Neural crest cell (in vitro differentiated cells): ENCODE measurements at regions not wholly inside any gene's neighbourhood (a gene's known extent, or its start where the extent isn't known, plus 50 kb on each side); places are given as distances from the start of the nearest gene placed in this dataset.
"Not testable (repeated sequence)": the region's sequence is repeated elsewhere in the genome, so short reads cannot be mapped to it uniquely, and the experiment has no call there.

Experiments used
- DNase-seq: peaks from one replicate; pipeline ENCODE4 v3.0.0; 2021; ENCODE audit warnings: low read depth, mixed read lengths, low spot score
- H3K27ac Mint-ChIP-seq: one replicate; pipeline ENCODE4 v1.8.0; 2021; ENCODE audit warnings: mild to moderate bottlenecking, mixed read lengths; ENCODE audit not compliant: unreplicated experiment
- H3K27me3 Mint-ChIP-seq: 2 replicates; pipeline ENCODE4 v1.8.0; 2021; ENCODE audit warnings: low read depth, mild to moderate bottlenecking, mixed read lengths
- H3K36me3 Mint-ChIP-seq: 2 replicates; pipeline ENCODE4 v1.8.0; 2021; ENCODE audit warnings: low read depth, mild to moderate bottlenecking, mixed read lengths
- H3K4me1 Mint-ChIP-seq: 2 replicates; pipeline ENCODE4 v1.8.0; 2021; ENCODE audit warnings: mixed read lengths
- H3K4me3 Mint-ChIP-seq: one replicate; pipeline ENCODE4 v1.8.0; 2021; ENCODE audit warnings: mild to moderate bottlenecking, mixed read lengths
- H3K9me3 Mint-ChIP-seq: 2 replicates; pipeline ENCODE4 v1.8.0; 2021; ENCODE audit warnings: mixed read lengths

DNA sequence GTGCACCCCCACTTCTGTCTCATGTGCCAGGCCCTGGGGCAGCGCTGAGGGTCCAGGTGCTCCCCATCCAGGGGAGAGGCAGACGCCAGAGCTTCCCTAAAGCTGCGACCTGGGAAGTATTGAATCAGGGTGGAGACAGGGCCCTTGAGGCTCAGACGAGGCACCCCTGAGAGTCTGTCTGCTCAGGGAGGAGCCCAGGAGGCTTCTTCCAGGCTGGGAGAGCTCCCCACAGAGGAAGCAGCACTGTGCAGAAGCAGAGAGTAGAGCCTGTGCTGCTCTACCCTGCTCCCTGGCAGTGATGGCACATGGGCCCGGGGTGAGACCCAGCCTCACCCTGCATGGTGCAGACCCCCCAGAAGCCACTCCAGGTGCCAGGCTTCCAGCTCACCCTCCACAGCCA lies 116.3 kb upstream of the MTLN start:
- H3K4me1 Mint-ChIP-seq, H3K27ac Mint-ChIP-seq, H3K36me3 Mint-ChIP-seq, H3K4me3 Mint-ChIP-seq, DNase-seq, H3K27me3 Mint-ChIP-seq, H3K9me3 Mint-ChIP-seq: not testable (repeated sequence)

DNA sequence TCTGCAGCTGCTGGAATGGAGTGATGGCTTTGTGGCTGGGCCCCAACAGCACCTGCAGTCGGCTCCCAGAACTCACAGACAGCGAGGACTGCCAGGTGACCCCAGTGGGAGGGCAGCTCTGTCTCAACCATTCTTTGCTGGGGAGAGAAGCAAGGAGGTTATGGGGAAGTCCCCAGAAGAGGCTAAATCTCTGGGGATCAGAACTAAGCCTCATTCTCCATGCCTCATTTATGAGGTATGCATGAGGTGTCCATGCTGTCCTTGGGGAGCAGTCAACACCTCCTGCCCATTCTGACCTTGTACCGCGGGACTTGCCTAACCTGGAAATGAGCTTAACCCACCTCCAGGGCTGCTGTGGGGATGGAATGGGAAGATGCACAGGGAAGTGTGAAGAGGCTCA lies 111.5 kb upstream of the MTLN start:
- not testable (repeated sequence) for H3K27ac Mint-ChIP-seq, H3K27me3 Mint-ChIP-seq, H3K9me3 Mint-ChIP-seq, H3K4me3 Mint-ChIP-seq, DNase-seq, H3K36me3 Mint-ChIP-seq, H3K4me1 Mint-ChIP-seq

DNA sequence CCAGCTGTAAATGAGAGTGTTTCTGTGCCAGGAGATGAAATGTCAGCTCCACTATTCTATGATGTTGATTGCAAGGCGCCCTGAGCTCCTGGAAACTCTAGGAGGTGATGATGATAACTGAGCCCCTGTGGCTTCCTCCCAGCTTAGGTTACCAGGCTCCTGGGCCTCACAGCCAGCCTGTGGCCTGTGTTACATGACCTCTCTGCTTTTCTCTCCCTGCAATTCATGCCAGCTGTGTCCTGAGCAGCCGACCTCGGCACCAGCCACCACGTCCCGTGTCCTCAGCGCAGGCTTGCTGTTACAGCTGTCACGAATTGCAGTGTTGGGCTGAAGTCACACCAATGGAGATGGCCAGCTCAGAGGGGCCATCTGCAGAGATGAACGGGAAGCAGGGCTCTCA lies 110.2 kb upstream of the MTLN start:
- not testable (repeated sequence) for H3K36me3 Mint-ChIP-seq, H3K27me3 Mint-ChIP-seq, H3K4me1 Mint-ChIP-seq, DNase-seq, H3K27ac Mint-ChIP-seq, H3K9me3 Mint-ChIP-seq, H3K4me3 Mint-ChIP-seq

DNA sequence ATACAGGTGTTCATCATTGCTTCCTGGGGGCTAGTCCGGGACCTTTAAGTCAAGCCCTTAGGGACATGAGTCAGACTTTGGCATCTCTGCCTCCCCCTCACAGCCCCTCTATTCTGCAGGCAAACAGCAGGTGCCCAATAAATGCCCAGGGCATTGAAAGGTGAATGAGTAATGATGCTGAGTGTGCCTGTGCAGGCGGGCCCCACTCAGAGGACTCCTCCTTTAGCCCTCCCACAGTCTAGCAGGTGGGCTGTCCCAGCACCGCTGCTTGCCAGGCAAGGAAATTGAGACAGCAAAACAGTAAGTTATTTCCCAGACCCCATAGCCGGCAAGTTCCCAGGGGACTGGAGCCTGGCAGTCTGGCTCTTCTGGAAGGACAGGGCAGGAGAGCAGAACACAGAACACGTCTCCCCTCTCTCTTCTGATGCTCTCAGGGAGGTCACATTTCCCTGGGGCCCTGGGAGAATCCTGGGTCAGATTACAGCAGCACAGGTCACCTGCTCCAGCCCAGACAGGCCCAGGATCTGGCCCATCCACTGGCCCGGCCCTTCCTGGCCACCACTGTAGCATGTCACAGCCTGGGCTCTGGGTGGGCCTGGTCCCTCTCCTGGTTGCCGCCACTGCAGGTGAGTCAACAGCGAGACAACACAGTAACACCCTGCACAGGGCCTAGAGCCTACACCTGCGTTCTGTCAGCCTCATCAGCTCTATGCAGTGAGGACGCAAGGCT lies 108.7 kb upstream of the MTLN start:
- H3K36me3 Mint-ChIP-seq, H3K9me3 Mint-ChIP-seq, DNase-seq, H3K27me3 Mint-ChIP-seq, H3K27ac Mint-ChIP-seq, H3K4me1 Mint-ChIP-seq, H3K4me3 Mint-ChIP-seq: not testable (repeated sequence)

DNA sequence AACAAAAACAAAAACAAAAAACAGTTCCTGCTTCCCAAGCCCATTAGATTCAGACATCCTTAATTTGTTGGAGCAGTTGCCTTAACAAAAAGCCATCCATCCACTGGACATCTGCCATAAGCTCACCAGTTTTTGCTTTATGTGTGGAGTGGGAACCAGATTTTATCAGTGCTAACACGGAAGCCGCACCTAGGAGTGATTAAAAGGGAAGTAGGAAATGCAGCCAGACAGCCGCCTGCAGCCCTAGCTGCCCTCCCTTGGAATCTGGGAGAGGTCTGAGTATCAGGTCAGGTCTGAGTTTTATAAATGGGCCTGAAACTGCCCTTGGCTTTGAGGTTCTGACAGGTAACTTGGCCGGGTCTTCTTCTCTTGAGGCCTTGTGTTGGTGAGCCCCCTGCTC lies 106.6 kb upstream of the MTLN start:
- not testable (repeated sequence) for H3K27ac Mint-ChIP-seq, H3K9me3 Mint-ChIP-seq, H3K4me3 Mint-ChIP-seq, H3K27me3 Mint-ChIP-seq, DNase-seq, H3K4me1 Mint-ChIP-seq, H3K36me3 Mint-ChIP-seq

DNA sequence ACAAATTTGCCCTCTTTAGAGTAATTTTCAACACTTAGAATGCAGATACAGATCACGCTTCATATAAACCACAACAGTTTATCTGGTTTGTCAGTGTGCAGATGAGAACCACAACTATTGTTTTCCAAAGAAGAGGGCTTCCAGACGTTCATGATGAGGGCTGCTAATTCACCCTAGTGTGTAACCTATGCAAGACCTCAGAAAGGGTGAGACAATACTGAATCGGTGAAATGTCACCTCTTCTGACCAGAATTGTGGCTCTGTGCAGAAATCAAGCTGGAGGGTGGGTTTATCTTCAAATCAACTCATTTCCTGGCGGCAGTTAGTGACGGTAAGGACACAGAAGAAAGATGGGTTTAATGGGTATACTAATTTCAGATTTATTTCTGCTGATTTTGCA lies 105.0 kb upstream of the MTLN start:
- not testable (repeated sequence) for H3K4me1 Mint-ChIP-seq, DNase-seq, H3K36me3 Mint-ChIP-seq, H3K27me3 Mint-ChIP-seq, H3K27ac Mint-ChIP-seq, H3K9me3 Mint-ChIP-seq, H3K4me3 Mint-ChIP-seq

DNA sequence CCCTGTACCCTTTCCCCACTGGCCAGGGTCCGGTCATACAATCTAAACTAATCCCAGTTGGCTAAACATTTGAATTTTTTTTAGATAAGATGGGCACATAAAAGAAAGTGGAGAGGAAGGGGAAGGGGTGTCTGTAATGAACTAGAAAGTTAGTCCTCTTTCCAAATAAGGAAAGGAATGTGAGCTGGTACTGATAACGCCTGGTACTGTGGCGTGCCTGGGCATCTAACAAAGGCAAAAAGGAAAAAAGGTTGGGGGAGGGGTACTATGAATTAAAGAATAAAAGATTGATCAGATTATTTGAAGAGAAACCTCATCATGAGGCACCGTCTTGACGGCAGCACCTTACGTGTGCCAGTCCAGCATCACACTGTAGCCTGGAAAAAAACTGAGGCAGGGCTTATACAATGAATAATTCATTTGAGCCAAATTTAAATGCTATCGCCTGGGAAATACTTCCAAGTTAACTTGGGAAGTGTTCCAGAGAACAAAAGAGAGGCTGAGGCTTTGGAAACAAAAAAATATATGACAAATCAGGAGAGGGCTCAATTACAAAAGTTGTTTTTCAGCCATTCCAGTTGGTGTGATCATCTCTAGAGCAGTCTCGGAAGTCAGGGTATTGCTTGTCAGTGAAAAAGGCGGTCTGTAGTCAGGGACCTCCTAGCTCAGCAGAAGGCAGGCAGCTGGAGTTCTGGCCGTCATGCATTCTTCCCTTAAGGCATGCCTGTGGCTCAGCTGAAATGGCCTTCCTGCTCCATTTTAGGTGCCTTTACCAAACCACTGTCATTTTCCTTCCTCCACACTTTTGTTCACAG lies 103.9 kb upstream of the MTLN start:
- not testable (repeated sequence) for H3K27ac Mint-ChIP-seq, H3K9me3 Mint-ChIP-seq

DNA sequence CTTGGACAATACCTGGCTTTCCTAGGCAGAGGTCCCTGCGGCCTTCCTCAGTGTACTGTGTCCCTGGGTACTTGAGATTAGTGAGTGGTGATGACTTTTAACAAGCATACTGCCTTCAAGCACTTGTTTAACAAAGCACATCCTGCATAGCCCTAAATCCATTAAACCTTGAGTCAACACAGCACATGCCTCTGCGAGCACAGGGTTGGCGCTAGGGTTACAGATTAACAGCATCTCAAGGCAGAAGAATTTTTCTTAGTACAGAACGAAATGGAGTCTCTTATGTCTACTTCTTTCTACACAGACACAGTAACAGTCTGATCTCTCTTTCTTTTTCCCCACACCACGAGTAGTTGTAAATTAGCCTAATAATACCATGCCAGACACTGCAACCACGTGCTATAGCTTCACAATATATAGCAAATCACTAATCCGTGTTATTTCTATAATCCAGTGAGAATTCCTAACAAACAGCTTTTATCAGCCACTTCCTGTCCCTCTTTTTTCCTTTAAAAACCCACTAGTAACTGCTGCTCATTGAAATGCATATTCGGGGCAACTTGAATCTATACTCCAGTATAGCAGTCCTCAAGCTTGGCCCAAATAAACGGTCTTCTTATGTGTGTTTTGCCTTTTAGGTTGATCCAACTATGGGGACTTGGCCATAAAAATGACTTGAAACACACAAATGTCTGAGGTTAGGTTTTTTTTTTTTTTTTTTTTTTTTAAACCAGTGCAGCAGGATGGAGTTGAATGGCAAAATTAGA lies 102.9 kb upstream of the MTLN start:
- not testable (repeated sequence) for H3K36me3 Mint-ChIP-seq, H3K9me3 Mint-ChIP-seq, H3K4me1 Mint-ChIP-seq, H3K4me3 Mint-ChIP-seq, H3K27ac Mint-ChIP-seq, DNase-seq, H3K27me3 Mint-ChIP-seq

More for the DNA sequence above, 103.9 kb upstream of the MTLN start:
- not testable (repeated sequence) for H3K27me3 Mint-ChIP-seq, H3K4me3 Mint-ChIP-seq, H3K36me3 Mint-ChIP-seq, H3K4me1 Mint-ChIP-seq, DNase-seq

DNA sequence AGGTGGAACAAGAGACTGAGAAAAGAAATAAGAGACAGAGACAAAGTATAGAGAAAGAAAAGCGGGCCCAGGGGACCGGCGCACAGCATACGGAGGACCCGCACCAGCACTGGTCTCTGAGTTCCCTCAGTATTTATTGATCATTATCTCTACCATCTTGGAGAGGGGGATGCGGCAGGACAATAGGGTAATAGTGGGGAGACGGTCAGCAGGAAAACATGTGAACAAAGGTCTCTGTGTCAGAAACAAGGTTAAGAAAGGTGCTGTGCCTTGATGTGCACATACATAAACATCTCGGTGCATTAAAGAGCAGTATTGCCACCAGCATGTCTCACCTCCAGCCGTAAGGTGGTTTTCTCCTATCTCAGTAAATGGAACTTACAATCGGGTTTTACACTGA lies 102.1 kb upstream of the MTLN start:
- H3K36me3 Mint-ChIP-seq, H3K4me3 Mint-ChIP-seq, H3K4me1 Mint-ChIP-seq, H3K9me3 Mint-ChIP-seq, H3K27me3 Mint-ChIP-seq, DNase-seq, H3K27ac Mint-ChIP-seq: not testable (repeated sequence)

DNA sequence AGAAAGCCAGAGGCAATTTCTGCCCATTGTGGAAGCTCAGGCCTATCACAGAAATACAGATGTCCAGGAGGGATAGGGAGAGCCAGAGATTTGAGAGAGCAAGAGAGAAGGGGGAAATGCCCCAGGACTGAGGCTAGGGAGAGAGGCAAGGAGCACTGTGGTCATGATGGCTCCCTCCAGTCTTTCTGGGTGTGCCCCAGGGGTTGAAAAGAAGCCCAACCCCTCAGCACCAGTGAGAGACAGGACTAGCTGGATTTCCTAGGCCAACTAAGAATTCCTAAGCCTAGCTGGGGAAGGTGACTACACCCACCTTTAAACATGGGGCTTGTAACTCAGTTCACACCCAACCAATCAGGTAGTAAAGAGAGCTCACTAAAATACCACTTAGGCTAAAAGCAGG lies 100.7 kb upstream of the MTLN start:
- H3K36me3 Mint-ChIP-seq, H3K4me1 Mint-ChIP-seq, H3K27me3 Mint-ChIP-seq, H3K27ac Mint-ChIP-seq, H3K4me3 Mint-ChIP-seq, DNase-seq, H3K9me3 Mint-ChIP-seq: not testable (repeated sequence)

DNA sequence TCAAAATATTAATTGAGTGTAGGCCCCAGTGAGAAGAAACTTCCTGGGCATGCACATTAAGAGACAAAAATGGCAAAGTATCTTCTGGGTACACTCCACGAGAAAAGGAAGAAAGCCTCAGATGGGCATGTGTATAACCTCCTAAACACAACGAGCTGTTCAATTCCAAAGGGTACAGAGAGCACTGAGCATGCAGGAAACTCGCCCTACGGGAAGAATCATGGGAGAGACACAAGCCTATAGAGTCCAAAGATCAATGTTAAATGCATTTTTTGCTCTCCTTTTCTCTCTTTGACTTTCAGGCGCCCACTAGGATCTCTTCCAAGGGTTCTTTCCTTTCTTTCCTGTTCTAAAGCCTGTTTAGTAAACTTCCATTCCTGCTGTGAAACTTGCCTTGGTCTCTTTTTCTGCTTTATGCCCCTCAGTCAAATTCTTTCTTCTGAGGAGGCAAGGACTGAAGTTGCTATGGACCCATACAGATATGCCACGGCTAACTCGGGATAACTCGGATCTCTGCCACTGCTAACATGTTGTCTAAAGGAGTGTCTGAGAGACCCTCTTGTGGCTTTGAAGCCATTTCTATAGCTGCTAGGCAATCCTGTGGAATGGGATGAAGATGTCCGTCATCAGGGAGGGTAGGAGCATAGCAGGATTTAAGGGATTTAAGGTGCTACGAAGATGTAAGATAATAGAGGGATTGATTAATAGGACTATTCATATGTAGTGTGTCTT lies 99.5 kb upstream of the MTLN start:
- not testable (repeated sequence) for H3K4me3 Mint-ChIP-seq, DNase-seq, H3K27me3 Mint-ChIP-seq, H3K36me3 Mint-ChIP-seq, H3K27ac Mint-ChIP-seq, H3K9me3 Mint-ChIP-seq, H3K4me1 Mint-ChIP-seq

DNA sequence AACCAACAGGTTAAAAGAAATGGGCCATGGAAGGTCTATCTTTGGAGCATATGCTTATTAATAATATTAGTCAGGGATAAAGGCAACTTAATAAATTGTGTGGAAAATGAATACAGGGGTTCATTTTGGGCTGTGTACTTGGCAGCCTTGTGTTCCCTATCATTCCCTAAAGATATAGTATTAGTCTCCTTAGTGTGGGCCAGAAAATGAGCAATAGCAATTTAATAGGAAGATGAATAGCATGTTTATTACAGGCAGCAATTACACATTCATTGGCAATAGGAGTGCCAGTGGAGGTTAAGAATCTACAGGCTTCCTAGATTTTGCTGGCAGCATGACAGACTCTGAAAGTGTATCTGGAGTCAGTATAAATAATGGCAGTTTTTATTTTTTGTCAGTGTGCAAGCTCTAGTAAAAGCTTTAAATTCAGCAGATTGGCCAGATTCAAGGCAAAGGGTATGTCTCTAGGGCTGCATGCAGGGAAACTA lies 98.7 kb upstream of the MTLN start:
- DNase-seq, H3K36me3 Mint-ChIP-seq, H3K4me1 Mint-ChIP-seq, H3K27me3 Mint-ChIP-seq, H3K4me3 Mint-ChIP-seq, H3K27ac Mint-ChIP-seq, H3K9me3 Mint-ChIP-seq: not testable (repeated sequence)

DNA sequence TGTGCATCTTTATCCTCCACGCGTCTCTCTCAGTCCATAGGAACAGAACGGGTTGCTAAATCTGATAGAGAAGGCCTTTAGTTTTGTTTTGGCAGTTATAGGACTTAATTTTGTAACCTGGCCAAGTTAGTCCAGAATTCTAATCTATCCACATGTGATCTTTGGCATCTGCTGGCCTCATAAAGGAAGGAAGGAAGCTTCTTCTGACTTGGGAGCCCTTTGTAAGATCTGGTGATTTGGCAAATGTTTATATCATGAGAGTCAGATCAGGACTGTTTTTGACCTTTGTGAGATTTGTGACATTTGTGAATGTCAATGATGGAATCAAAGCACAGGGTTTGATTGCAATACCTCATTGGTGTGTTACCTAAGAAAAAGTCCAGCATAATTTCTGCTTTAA lies 96.4 kb upstream of the MTLN start:
- not testable (repeated sequence) for H3K4me3 Mint-ChIP-seq, H3K9me3 Mint-ChIP-seq, H3K27ac Mint-ChIP-seq, H3K4me1 Mint-ChIP-seq, H3K27me3 Mint-ChIP-seq, DNase-seq, H3K36me3 Mint-ChIP-seq
